ENCODE measurements at regions not wholly inside any gene's neighbourhood (a gene's known extent, or its start where the extent isn't known, plus 50 kb on each side); places are given as distances from the start of the nearest gene placed in this dataset.

- no peak for TF ChIP-seq CTCF (IDR thresholded peaks at IDR 0.05)
- TF ChIP-seq POLR2AphosphoS5 (IDR thresholded peaks at IDR 0.05) = no peak
- no peak for TF ChIP-seq EP300 (IDR thresholded peaks at IDR 0.05; ENCODE audit: low read depth)
- TF ChIP-seq POLR2A (IDR thresholded peaks at IDR 0.05) = no peak
These were observed 225.6 kb downstream of the AHR start for GRCh38 chr7:17523813-17524739.
